ENCODE measurements at regions not wholly inside any gene's neighbourhood (a gene's known extent, or its start where the extent isn't known, plus 50 kb on each side); places are given as distances from the start of the nearest gene placed in this dataset.

DNA sequence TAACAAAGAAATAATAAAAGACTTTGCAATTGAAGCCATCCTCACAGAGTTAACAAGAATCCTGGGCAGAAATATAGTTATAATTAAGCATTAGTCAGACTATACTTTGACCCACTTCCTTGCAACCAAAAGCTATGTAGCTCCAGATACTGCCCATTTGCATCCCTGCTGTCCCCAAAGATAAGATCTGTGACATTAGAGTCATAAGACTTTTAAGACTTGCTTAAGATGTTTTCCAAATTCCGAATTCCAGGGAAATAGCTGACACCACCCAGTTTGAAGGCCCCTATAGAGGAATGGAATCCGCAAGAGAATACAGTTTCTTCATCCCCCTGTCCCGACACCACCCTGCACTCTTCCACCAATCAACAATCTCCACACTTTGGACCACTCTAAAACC is 69.5 kb upstream of the TLK1 start:
- TF ChIP-seq CTCF (IDR thresholded peaks at IDR 0.05) (no peak), KAT7 (CRISPR knock-in tag; IDR thresholded peaks at IDR 0.05; ENCODE audit: borderline replicate concordance) (no peak), OVOL2 (CRISPR knock-in tag; IDR thresholded peaks at IDR 0.05; ENCODE audit: borderline replicate concordance) (no peak), NR1H2 (CRISPR knock-in tag; IDR thresholded peaks at IDR 0.05) (no peak)
